HepG2 (cell line): ENCODE measurements at regions not wholly inside any gene's neighbourhood (a gene's known extent, or its start where the extent isn't known, plus 50 kb on each side); places are given as distances from the start of the nearest gene placed in this dataset.

ENCODE experiments used
- ETV5 ChIP-seq: IDR thresholded peaks from 2 replicates; pipeline ENCODE4 v1.6.1; 2018; ENCODE audit warnings: missing biosample characterization, missing genetic modification reagents, inconsistent platforms, borderline replicate concordance
- GFI1 ChIP-seq: sonication (generic); formaldehyde crosslinking; IDR thresholded peaks from 2 replicates; pipeline ENCODE4 v1.5.0; 2020; ENCODE audit warnings: missing genetic modification reagents, mild to moderate bottlenecking, borderline replicate concordance
- MED13 ChIP-seq: sonication (generic); formaldehyde crosslinking; IDR thresholded peaks from 2 replicates; pipeline ENCODE4 v1.5.0; 2020; ENCODE audit warnings: missing genetic modification reagents
- PREB ChIP-seq: sonication (generic); formaldehyde crosslinking; IDR thresholded peaks from 2 replicates; pipeline ENCODE4 v1.4.0; 2020; ENCODE audit warnings: missing genetic modification reagents
- SYNCRIP ChIP-seq: fragments of 200-400 bp; formaldehyde crosslinking; IDR thresholded peaks from 2 replicates; pipeline ENCODE4 v1.6.1; 2018; ENCODE audit warnings: mild to moderate bottlenecking, low read depth, low read length; ENCODE audit not compliant: insufficient read depth
- ZNF234 ChIP-seq: sonication (generic); formaldehyde crosslinking; conservative IDR thresholded peaks from 2 replicates; pipeline ENCODE4 v1.5.1; 2020; ENCODE audit warnings: mild to moderate bottlenecking, missing genetic modification reagents
- ZNF33A ChIP-seq: sonication (generic); formaldehyde crosslinking; IDR thresholded peaks from 2 replicates; pipeline ENCODE4 v1.5.1; 2020; ENCODE audit warnings: missing genetic modification reagents, mild to moderate bottlenecking, moderate library complexity, borderline replicate concordance
- ZNF703 ChIP-seq: sonication (generic); formaldehyde crosslinking; IDR thresholded peaks from 2 replicates; pipeline ENCODE4 v1.5.1; 2020; ENCODE audit warnings: missing genetic modification reagents, mild to moderate bottlenecking, moderate library complexity, borderline replicate concordance
- ZNF800 ChIP-seq: sonication (generic); formaldehyde crosslinking; IDR thresholded peaks from 2 replicates; pipeline ENCODE4 v1.4.0; 2020; ENCODE audit warnings: missing genetic modification reagents
- TF ChIP-seq, protein P1 (sequence below): sonication (generic); formaldehyde crosslinking; conservative IDR thresholded peaks from 2 replicates; pipeline ENCODE4 v1.4.0; 2020; ENCODE audit warnings: missing genetic modification reagents
- TF ChIP-seq, protein P2 (sequence below): sonication (generic); formaldehyde crosslinking; IDR thresholded peaks from 2 replicates; pipeline ENCODE4 v1.4.0; 2020; ENCODE audit warnings: missing genetic modification reagents, borderline replicate concordance
- TF ChIP-seq, protein P3 (sequence below): sonication (generic); formaldehyde crosslinking; IDR thresholded peaks from 2 replicates; pipeline ENCODE4 v1.5.0; 2020; ENCODE audit warnings: mild to moderate bottlenecking, low read depth, missing genetic modification reagents, borderline replicate concordance

DNA sequence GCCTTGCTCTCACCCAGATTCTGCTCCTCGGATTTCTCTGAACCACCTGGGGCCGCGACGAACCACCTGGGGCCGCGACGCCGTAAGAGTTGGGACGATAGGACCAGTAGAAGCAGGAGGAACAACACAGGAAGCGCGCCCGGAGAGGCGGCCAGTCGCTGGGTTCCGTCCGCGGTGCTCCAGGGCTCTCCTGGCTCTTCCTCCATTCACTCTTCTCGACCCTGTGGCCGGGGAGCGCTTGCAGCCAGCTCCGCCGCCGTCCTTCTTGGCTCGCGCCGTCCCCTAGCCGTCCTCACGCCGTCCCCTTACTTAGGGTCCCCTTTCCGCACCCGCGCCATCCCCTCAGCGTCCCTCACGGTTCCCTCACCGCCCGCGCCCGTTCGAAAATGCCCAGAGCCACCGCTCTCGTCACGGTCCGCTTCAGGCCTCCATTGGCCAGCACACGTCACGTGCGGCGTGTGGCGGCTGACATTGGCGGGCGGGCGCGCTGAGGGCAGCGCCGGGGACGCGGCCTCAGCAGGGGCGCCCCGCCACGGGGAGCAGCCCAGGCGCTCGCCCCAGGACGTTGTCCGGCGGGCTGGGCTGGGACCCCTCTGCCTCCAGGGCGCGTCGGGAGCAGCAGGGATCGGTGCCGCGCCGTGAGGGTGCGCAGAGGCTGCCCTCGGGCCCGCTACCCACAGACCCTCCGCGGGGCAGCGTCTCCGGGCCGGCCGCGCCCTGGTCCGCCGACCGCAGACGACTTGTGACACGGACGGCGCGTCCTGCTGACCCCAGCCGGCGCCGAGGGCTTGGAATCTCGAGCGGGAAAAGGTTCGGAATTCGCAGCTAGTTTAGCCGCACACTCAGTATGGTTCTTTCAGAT, 53.7 kb upstream of the PTPDC1 start (continued):
- TF ChIP-seq, protein P1, sequence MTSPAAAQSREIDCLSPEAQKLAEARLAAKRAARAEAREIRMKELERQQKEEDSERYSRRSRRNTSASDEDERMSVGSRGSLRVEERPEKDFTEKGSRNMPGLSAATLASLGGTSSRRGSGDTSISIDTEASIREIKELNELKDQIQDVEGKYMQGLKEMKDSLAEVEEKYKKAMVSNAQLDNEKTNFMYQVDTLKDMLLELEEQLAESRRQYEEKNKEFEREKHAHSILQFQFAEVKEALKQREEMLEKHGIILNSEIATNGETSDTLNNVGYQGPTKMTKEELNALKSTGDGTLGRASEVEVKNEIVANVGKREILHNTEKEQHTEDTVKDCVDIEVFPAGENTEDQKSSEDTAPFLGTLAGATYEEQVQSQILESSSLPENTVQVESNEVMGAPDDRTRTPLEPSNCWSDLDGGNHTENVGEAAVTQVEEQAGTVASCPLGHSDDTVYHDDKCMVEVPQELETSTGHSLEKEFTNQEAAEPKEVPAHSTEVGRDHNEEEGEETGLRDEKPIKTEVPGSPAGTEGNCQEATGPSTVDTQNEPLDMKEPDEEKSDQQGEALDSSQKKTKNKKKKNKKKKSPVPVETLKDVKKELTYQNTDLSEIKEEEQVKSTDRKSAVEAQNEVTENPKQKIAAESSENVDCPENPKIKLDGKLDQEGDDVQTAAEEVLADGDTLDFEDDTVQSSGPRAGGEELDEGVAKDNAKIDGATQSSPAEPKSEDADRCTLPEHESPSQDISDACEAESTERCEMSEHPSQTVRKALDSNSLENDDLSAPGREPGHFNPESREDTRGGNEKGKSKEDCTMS: no peak
- TF ChIP-seq ETV5 (CRISPR knock-in tag) (peak; percentile 17; the same call in 1 of the 2 replicates), ZNF234 (CRISPR knock-in tag) (no peak), SYNCRIP (no peak), GFI1 (CRISPR knock-in tag) (peak; percentile 5; the same call in 1 of the 2 replicates), PREB (0 out of 2 replicates have a peak, but pooled peaks have one; percentile 75), MED13 (peak; percentile 40; the same call in 1 of the 2 replicates), ZNF703 (CRISPR knock-in tag) (0 out of 2 replicates have a peak, but pooled peaks have one; percentile 22), ZNF800 (CRISPR knock-in tag) (peak; percentile 38), ZNF33A (no peak)
- TF ChIP-seq, protein P2, sequence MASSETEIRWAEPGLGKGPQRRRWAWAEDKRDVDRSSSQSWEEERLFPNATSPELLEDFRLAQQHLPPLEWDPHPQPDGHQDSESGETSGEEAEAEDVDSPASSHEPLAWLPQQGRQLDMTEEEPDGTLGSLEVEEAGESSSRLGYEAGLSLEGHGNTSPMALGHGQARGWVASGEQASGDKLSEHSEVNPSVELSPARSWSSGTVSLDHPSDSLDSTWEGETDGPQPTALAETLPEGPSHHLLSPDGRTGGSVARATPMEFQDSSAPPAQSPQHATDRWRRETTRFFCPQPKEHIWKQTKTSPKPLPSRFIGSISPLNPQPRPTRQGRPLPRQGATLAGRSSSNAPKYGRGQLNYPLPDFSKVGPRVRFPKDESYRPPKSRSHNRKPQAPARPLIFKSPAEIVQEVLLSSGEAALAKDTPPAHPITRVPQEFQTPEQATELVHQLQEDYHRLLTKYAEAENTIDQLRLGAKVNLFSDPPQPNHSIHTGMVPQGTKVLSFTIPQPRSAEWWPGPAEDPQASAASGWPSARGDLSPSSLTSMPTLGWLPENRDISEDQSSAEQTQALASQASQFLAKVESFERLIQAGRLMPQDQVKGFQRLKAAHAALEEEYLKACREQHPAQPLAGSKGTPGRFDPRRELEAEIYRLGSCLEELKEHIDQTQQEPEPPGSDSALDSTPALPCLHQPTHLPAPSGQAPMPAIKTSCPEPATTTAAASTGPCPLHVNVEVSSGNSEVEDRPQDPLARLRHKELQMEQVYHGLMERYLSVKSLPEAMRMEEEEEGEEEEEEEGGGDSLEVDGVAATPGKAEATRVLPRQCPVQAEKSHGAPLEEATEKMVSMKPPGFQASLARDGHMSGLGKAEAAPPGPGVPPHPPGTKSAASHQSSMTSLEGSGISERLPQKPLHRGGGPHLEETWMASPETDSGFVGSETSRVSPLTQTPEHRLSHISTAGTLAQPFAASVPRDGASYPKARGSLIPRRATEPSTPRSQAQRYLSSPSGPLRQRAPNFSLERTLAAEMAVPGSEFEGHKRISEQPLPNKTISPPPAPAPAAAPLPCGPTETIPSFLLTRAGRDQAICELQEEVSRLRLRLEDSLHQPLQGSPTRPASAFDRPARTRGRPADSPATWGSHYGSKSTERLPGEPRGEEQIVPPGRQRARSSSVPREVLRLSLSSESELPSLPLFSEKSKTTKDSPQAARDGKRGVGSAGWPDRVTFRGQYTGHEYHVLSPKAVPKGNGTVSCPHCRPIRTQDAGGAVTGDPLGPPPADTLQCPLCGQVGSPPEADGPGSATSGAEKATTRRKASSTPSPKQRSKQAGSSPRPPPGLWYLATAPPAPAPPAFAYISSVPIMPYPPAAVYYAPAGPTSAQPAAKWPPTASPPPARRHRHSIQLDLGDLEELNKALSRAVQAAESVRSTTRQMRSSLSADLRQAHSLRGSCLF (CRISPR knock-in tag): 0 out of 2 replicates have a peak, but pooled peaks have one; percentile 40
- TF ChIP-seq, protein P3, sequence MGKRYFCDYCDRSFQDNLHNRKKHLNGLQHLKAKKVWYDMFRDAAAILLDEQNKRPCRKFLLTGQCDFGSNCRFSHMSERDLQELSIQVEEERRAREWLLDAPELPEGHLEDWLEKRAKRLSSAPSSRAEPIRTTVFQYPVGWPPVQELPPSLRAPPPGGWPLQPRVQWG (CRISPR knock-in tag): no peak
